NCI-H128 (cell line): ENCODE measurements at regions not wholly inside any gene's neighbourhood (a gene's known extent, or its start where the extent isn't known, plus 50 kb on each side); places are given as distances from the start of the nearest gene placed in this dataset.

Source experiments
- DNase-seq: peaks from one replicate; lab custom pipeline; 2025; ENCODE audit not compliant: unreplicated experiment; lab: John Stamatoyannopoulos, UW

DNA sequence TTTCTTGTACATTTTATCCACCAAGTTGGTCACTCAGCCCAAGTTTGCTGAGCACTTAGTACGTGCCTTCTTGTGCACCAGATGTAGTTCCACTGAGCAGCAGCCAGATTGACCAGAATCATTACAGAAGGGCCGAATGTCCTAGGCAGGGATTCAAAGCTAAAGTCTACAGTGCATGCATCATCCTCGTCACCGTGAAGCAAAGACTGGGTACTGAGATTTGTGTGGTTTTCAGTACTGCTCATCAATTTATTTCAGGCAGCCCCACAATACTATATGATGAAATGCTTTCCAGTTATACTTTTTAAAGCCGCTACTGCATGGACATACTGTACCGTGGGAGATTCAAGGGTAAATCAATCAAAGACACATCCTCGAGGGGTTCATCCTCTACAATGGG is 227.0 kb downstream of the ARRDC4 start:
- no peak for DNase-seq

- DNase-seq: no peak
These were observed 230.4 kb downstream of the ARRDC4 start for GRCh38 chr15:98190914-98191313.

- no peak for DNase-seq
These were observed 235.3 kb downstream of the ARRDC4 start for GRCh38 chr15:98195796-98196195.

DNA sequence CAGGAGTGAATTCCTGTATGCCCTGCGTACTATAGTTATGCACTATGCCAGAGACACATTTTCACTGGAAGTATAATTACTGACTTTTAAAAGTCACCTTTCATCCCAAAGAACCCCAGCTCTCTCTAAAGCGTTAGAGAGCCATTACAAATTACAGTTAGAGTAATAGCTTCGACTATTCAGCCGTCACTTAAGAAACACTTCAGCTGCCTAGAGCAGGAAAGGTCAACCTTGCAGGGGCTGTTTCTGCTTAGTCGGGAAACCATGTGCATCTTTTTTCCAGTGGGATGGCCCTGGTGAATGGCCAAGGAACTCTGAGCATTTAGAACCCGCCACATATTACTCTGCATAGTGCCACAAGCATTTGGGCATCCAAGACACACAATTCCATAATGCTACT is 235.9 kb downstream of the ARRDC4 start:
- no peak for DNase-seq

- no peak for DNase-seq
These were observed 241.8 kb downstream of the ARRDC4 start for GRCh38 chr15:98202256-98202655.

- no peak for DNase-seq
These were observed 243.6 kb downstream of the ARRDC4 start for GRCh38 chr15:98203872-98204660.

- DNase-seq: no peak
These were observed 247.4 kb downstream of the ARRDC4 start for GRCh38 chr15:98207928-98208327.

- no peak for DNase-seq
These were observed 253.0 kb downstream of the ARRDC4 start for GRCh38 chr15:98213346-98213979.

DNA sequence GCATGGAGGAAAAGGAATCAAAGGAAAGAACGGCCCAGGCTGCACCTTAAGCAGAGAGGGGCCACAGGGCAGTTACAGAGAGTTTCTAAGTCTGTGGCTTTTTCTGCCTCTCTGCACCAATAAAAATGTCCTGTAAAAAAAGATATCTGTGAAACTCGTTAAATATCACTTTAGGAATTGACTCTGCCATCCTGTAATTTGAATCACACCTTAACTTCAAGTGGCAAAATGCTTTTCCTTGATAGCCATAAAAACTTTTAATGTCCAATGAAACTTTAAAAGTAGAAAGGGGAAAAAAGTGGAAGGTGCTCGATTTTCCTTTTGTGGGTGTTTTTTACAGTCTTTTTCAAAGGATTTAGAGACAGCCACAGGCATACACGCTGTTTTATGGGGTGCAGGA is 255.7 kb downstream of the ARRDC4 start:
- DNase-seq: no peak

GRCh38 chr15:98217356-98217755 is 256.9 kb downstream of the ARRDC4 start:
- DNase-seq: no peak

DNA sequence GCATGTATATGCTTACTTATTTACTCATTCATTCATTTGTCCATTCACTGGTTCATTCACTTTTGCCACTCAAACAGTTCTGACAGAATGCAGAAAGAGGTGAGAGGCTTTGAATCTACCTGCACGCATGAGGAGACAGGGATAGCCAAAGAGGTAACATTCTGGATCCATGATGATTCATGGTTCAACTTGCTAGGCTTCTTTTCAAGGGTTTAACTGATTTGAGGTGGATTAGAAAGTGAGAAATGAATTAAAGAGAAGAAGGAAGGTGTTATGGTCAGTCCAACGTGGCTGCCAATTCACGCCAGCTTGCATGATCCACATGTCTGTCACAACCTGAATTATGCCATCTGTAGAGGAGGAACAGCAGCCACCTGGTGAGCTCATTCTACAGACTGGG is 260.6 kb downstream of the ARRDC4 start:
- DNase-seq: no peak

GRCh38 chr15:98221577-98221976 is 261.1 kb downstream of the ARRDC4 start:
- no peak for DNase-seq

DNA sequence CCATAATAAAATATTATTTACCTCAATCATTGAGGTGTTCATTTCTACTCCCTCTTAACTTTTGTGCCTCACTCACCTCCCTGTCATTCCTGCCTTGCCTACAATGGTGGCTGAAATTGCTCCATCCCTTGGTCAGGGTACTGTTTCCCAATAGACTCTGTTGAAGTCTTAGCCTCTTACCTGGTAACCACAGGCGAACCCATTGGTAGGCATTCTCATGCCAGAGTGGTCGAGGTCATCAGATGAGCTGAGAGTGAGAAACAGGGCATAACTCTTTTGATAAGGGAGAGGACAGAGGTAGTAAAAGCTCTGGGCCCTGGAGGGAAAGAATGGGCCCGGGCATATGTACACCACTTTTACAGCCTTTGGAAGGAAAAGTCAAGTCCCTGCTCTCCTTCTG is 265.6 kb downstream of the ARRDC4 start:
- no peak for DNase-seq

DNA sequence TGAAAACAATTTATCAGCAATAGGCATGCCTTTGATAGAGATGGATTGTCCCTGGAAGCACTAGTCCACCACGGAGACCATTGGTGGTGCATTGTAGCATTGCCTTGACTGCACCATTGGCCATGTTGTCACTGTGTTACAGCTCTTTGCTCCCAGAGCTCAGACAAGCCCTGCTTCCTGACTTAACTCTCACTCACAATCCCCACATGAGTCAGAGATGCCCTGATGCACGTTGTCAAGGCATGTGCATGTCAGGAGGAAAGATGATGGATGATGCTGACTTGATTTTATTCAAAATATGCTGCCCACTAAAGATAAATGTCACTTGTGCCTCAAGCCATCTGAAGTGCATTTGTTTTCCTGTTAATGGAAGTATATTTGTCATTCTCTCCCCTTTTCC is 266.1 kb downstream of the ARRDC4 start:
- no peak for DNase-seq

GRCh38 chr15:98228846-98229245 is 268.3 kb downstream of the ARRDC4 start:
- no peak for DNase-seq

- no peak for DNase-seq
These were observed 270.5 kb downstream of the ARRDC4 start for GRCh38 chr15:98230975-98231374.

DNA sequence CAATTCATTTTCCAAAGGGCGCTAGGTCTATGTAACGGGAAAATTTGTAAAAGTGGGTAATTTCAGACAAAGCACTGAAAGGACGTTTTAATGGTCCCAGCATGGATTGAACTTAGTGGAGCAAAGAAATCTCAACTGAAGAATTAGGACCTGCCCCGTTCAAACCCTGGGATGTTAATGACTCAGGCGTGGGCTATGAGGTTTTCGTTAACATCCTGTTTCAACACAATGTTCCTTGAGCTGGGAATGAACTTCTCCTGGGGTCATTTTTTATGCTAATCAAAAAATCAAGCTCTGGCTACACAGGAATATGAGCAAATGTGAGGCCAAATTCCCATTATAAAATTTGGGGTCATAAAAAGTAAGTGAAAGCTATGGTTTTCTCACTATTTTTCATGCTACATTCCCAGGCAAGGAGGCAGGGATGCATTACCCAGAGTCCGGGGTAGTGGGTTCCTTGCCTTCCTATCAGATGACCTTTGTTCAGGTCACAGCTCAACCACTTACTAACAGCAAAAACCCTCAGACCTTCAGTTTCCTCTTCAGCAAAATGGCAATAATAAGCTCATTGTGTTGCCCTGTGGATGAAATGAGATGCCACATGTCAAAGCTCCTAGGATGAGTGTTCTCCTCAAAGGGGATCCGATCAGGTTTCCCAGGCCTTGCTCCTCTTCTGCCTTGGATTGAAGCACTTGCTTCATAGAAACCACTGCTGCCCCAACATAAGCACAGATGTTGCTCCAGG is 271.4 kb downstream of the ARRDC4 start:
- no peak for DNase-seq

- DNase-seq: no peak
These were observed 272.3 kb downstream of the ARRDC4 start for GRCh38 chr15:98232761-98233160.

- no peak for DNase-seq
These were observed 273.4 kb downstream of the ARRDC4 start for GRCh38 chr15:98233873-98234272.

- DNase-seq: no peak
These were observed 279.8 kb downstream of the ARRDC4 start for GRCh38 chr15:98240303-98240702.

DNA sequence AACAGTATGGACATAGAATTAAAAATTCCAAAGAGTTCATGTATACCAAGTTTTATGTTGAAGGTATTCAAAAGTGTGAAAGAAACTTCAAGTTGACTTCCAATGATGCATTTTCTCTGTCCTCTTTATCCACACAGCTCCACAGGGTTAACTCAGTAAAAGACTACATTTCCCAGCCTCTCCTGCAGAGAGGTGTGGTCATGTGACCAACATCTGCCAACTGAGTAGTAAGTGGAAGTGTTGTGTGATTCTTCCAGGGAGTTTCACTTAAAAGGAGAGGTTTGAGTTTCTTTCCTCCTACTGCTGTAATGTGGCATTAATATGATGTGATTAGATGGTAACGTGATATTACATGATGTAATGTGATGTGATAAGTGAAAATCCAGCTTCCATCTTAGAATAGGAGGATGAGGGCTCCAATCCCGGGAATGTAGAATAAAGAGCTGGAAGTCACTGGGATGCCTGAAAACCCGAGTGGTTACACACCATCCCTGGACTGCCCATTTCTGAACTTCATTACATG is 280.6 kb downstream of the ARRDC4 start:
- no peak for DNase-seq

DNA sequence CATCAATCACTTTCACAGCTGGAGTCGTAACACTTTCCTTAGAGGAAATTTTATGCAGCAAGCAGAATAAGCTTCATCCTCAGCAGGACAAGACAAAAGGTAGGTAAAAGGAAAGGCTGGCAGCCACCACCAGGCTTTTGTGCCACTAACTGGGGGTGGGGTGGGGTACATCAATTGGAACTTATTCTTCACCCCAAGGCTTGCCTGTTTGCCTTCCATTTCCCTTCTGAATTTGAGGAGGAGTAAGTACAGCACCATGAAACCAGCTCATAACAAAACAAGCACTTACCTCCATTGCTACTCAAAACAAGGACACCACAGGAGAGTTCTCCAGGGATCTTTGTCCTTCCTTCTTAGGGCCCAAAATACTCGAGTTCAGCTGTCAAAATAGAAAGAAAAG is 296.8 kb downstream of the ARRDC4 start:
- DNase-seq: no peak
